ENCODE measurements at regions not wholly inside any gene's neighbourhood (a gene's known extent, or its start where the extent isn't known, plus 50 kb on each side); places are given as distances from the start of the nearest gene placed in this dataset.

- H2AFZ ChIP-seq (replicated peaks; ENCODE audit: low read length, poor library complexity), result no peak overlapping the region
- CTCF ChIA-PET, result interaction anchor here (0.6 to 0.7 kb wide), 2 partner anchors 346 to 357 kb away, joined by 5 to 7 read pairs; no protein-coding TSS in a partner anchor
Measured at GRCh38 chr12:75665216-75665615, 153.8 kb upstream of the KRR1 start.

More at GRCh38 chr12:75665216-75665615, 153.8 kb upstream of the KRR1 start:
- H3K79me1 ChIP-seq (ENCODE audit: low read depth in 1 of 2, low read length in 2 of 2), result 0 out of 4 replicates have a peak, but pooled peaks cover 0 to 2% of the 10 kb centered on the region in 2 experiments
- H3K56ac ChIP-seq (ENCODE audit: extremely low read depth, insufficient read depth, low read length), result no peak overlapping the region
- in situ Hi-C loops (cut with MboI; ENCODE audit: low sequenced_read_pairs) (no loop called here), intact Hi-C loops (cut with micrococcal nuclease) (no loop called here), dilution Hi-C loops (cut with HindIII; ENCODE audit: low sequenced_read_pairs, unreplicated experiment) (no loop called here)
- peak overlapping the region; percentile 84; the same call in 1 of the 3 replicates for H2BK15ac ChIP-seq (ENCODE audit: low read depth, low read length)
- peak overlapping the region; percentile 44; the same call in 1 of the 2 replicates for H3K23ac ChIP-seq (ENCODE audit: low read depth, low read length)
- H4K20me1 ChIP-seq (ENCODE audit: insufficient read depth, low read length), result no peaks in the 10 kb centered on the region
- POLR2A ChIA-PET (ENCODE audit: unreplicated experiment), result interaction anchor here (0.6 to 0.7 kb wide), 2 partner anchors 42 to 360 kb away, joined by 3 to 8 read pairs; no protein-coding TSS in a partner anchor
- H2AK5ac ChIP-seq (ENCODE audit: low read depth, low read length), result peak overlapping the region; percentile 30; the same call in 1 of the 2 replicates
- no peak overlapping the region; the same call in 1 of the 2 replicates for H3K4me2 ChIP-seq (ENCODE audit: low read depth, low read length)
- H3K27me3 ChIP-seq (ENCODE audit: control insufficient read depth, insufficient read depth, low read length), result no peaks in the 10 kb centered on the region
- BruUV-seq (replicated peaks), result no TSS peak
- no peak overlapping the region for H3K4me3 ChIP-seq (ENCODE audit: insufficient read depth, low read depth, low read length)
- H3K27ac ChIP-seq (ENCODE audit: insufficient read depth, low read length), result peak overlapping the region; percentile 30; the same call in 1 of the 2 replicates
- no peaks in the 10 kb centered on the region for H3K9me3 ChIP-seq (ENCODE audit: control insufficient read depth, insufficient read depth, low read length)
- no peaks in the 10 kb centered on the region for H3K36me3 ChIP-seq (ENCODE audit: control insufficient read depth, insufficient read depth, low read length)
- no peak overlapping the region for H3K9ac ChIP-seq (ENCODE audit: low read depth, low read length)
- peak overlapping the region; percentile 85 for H2BK20ac ChIP-seq (ENCODE audit: low read depth, low read length)
- no peak overlapping the region for H2AK9ac ChIP-seq (replicated peaks; ENCODE audit: low read depth, low read length, poor library complexity)
- peaks cover 8% of the 10 kb centered on the region; the same call in 1 of the 2 replicates for H3K9me1 ChIP-seq (ENCODE audit: insufficient read depth, low read length)
- DNase-seq, result no peak
- TF ChIP-seq MAFK (IDR thresholded peaks at IDR 0.05; ENCODE audit: low read depth, low read length) (no peak), RCOR1 (IDR thresholded peaks at IDR 0.05; ENCODE audit: insufficient replicate concordance, low read length) (no peak), RAD21 (IDR thresholded peaks at IDR 0.05; ENCODE audit: low read length) (no peak), RFX5 (IDR thresholded peaks at IDR 0.05; ENCODE audit: low read depth, low read length) (no peak), CHD1 (IDR thresholded peaks at IDR 0.05; ENCODE audit: low read depth, low read length) (no peak), NFE2L2 (IDR thresholded peaks at IDR 0.05; ENCODE audit: low read depth, low read length) (no peak), MXI1 (IDR thresholded peaks at IDR 0.05; ENCODE audit: borderline replicate concordance, low read depth, low read length) (no peak), MAZ (IDR thresholded peaks at IDR 0.05; ENCODE audit: borderline replicate concordance, low read depth, low read length) (no peak), CTCF (conservative IDR thresholded peaks at IDR 0.05; ENCODE audit: low read depth, low read length) (no peak), CEBPB (IDR thresholded peaks at IDR 0.05; ENCODE audit: low read depth, low read length) (no peak)
- ATAC-seq (ENCODE audit: low read depth), result no peak
- H4K5ac ChIP-seq (ENCODE audit: low read depth, low read length), result 0 out of 2 replicates have a peak overlapping the region, but pooled peaks have one; percentile 36
- peak overlapping the region; percentile 64 for H4K91ac ChIP-seq (ENCODE audit: insufficient read depth, low read depth, low read length)
- peak overlapping the region; percentile 30; the same call in 1 of the 2 replicates for H3K14ac ChIP-seq (replicated peaks; ENCODE audit: low read depth, low read length)
- H2BK120ac ChIP-seq (ENCODE audit: low read depth, low read length), result peak overlapping the region; percentile 81; the same call in 1 of the 2 replicates
- H2BK5ac ChIP-seq (ENCODE audit: low read depth, low read length, poor library complexity, severe bottlenecking), result no peak overlapping the region
- peak overlapping the region; percentile 23 to 39; a peak in 3 of 4 replicates for H4K8ac ChIP-seq (ENCODE audit: low read depth in 2 of 2, low read length in 2 of 2)
- peaks cover 17% of the 10 kb centered on the region for H3K4me1 ChIP-seq (ENCODE audit: control insufficient read depth, insufficient read depth, low read length)
- no CpG with 5 or more reads among the region's 2 CpGs for WGBS, 2 experiments (ENCODE audit: extremely low coverage in 2 of 2, insufficient read length in 1 of 2)
- H3K4ac ChIP-seq (ENCODE audit: low read depth, low read length), result peak overlapping the region; percentile 62
- no peak overlapping the region for H3K18ac ChIP-seq (ENCODE audit: low read depth, low read length)
